ENCODE measurements at regions not wholly inside any gene's neighbourhood (a gene's known extent, or its start where the extent isn't known, plus 50 kb on each side); places are given as distances from the start of the nearest gene placed in this dataset.
A peak's percentile ranks its signal among the peaks of the same experiment; 100 is the strongest.
"Not testable (repeated sequence)": the region's sequence is repeated elsewhere in the genome, so short reads cannot be mapped to it uniquely, and the experiment has no call there.

DNA sequence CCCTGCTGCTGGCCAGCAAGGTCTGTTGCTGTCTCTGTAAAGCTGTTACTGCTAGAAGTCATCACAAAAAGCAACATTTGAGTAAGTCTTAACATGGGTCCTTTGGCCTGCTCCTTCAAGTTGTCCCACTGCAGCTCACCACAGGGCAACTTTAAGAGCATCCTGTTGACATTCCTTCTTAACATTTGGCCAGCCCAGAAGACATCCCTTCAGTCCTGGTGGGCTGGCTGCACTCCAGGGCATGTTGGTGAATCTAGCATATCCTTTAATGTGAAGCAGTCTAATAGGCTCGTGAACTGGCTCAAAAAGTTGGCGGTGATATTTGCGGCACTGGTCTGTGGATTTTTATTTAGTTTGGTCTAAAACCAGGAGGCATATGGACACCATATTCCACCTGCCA, 92.2 kb upstream of the MAML3 start:
- peak; percentile 42 for DNase-seq

DNA sequence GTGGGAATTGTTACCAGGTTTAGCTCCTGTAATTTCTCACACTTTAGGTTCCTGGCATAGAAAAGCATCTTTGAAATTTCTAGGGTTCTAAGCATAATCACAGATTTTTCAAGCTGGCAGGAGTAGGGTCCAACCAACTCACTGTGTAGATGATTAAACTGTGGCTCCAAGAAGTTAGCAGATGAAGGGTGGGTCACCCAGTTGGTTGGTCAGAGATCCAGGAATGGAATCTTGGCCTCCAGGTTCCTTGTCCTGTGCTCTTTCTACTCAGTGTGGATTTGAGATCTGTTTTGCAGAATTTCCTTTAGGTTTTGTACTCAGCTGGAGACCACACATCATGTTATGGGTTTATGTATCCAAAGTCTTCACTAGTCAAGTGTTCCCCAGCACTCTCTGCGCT, 90.3 kb upstream of the MAML3 start:
- DNase-seq = no peak

DNA sequence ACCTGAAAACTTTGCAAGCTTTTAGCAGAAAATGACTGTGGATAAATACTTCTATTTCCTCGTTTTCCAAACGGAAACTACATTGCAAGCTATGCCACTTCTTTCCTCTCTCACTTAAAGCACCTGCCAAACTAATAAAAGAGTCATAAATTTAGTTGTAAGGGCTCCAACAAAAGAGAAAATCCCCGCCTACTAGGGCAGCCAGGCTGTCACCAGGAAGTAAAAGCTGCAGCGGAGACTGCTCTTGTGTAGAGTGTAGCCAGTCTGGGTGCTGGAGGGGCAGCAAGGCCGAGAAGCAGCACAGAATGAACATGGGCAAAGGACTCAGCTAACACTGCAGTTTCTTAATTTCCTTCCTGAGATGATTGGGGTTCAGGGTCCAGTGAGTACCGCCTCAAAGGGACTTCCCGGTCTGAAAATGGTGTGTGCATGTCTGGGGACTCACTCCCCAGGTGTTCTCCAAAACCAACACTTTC, 89.3 kb upstream of the MAML3 start:
- DNase-seq = no peak

DNA sequence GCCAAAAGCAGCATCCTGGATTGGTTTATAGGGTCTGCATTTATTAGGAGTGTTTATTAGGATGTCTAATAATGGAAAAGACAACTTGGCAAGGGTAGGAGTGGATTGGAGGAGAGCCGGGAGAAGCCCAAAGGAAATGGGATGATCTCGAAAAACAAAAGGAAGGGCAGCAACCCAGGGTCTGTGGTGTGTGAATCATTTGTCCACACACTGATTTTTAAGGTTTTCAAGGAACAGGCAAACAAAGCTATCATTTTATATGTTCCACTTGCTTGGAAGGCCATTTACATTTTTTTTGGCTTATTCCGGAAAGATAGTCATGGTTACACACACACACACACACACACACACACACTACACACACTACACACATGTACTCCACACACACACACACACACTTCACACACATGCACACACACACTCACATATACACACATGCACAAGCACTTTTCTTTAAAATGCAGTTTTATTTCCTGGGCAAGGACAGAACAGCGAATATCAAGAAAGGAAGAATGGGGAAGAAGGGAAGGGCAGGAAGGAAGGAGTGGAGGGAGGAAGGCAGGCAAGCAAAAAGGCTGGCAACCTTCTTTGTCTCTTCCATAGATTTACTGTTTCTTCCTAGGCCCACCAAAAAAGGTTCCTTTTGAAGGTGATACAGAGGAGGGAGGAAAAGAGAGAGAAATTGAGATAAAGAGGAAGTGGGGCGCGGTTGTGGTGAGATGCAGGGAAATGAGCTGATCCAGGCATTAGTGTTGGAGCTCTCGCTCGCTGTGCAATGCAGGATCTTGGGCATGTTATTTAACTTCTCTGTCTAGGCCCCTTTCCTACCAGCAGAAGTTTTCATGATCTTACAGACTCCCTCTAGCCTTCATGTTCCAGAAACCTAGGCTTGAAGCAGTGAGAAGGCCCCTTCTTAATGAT, 88.6 kb upstream of the MAML3 start:
- DNase-seq = no peak

DNA sequence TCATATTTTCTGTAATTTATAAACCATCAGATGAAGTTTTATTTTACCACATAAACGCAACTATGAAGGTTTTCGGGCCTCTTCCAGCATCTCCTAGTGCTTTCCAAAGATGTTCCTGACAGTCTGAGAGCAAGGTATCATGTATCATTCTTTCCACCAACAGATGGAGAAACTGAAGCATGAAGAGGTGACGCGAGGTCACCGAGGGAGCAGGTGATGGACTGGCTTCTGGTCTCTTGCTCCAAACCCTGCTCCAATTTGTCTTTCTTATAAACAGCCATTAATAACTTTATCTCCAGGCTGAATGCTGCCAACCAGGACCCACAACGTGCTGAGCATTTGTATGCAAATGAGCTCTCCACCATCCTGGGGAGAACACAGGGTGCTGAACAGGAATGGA, 86.3 kb upstream of the MAML3 start:
- DNase-seq = no peak

DNA sequence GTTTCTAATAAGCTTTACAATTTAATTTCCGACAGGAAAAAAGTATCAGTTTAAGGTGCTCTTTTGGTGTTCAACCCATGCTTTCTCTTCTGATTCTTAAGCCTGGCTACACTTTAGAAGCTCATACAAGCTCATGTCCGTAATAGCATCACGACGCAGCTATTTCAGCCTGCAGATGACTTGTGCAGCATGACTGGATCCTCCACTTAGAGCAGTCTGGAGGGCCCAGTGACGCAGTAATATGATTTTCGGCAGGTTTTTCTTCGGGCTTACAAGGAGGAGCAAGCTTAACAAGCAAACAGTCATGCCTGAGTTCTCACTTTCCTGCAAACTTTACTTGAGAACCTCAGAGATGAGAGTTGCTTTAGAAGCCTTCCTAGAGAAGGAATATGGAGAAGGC, 85.3 kb upstream of the MAML3 start:
- DNase-seq = no peak

DNA sequence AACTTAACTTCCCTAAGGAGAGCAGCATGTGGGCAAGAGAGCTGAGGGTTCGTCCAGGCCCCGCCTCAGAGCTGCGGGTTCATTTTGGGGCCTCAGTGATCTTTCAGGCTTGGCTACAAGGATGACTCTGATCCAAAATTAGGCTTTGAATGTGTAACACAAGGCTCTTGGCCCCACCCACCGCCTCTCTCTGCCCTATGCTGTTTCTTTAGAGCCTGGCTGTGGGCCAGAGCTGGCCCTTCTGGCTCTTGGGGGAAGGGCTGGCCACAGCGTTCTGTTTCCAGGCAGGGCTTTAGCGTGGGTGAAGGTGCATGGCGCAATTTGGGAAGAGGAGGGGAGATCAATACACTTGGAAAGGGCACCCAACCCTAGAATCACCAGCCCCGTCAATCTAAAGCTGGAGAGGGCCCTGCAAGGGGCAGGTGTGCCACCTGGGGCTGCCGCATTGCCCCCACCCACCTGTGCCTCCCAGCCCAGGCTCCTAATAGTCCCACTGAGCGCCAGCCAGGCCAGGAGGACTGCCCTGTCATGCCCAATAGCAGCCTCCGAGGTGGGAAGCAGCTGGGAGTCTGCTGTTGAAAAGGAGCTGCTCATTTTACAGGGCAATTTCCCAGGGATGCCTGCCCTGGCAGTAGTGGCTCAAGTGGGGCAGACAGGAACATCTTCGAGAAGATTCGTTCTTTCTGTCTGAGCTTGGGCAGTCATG, 84.5 kb upstream of the MAML3 start:
- peak; percentile 84 for DNase-seq

DNA sequence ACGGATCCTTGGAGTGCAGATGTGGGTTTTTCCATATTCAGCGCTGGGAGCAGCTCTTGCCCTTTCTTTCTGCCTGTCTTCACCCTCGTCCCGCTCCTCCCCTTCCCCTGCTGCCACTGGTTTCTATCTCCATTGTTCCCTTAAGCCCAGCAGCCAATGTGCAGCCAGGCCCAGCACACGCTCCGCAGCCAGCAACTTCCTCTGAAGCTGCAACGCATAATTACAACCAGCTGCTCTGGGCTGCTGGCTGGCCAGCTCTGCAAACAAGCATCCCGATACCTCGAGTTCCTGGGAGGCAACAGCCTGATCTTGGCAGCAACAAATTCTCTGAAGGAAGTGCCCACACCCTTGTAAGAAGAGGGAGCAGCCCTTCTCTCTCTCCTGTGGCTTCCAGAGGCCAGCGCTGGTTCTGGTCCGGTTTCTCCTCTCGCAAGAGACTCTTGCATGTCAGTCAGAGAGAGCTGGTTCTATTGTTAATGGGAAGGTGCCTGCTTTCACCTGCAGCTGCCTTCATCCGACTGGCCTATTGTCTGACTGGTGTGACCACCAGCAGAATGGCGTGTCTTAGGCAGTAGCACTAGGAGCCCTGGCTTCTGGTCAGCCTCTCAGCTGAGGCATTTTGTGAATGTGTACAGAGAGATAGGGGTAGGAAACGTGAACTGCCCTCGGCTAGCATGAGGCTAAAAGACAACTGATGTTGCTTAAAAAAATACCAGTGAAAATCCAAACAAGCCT, 83.8 kb upstream of the MAML3 start:
- peak; percentile 97 for DNase-seq

DNA sequence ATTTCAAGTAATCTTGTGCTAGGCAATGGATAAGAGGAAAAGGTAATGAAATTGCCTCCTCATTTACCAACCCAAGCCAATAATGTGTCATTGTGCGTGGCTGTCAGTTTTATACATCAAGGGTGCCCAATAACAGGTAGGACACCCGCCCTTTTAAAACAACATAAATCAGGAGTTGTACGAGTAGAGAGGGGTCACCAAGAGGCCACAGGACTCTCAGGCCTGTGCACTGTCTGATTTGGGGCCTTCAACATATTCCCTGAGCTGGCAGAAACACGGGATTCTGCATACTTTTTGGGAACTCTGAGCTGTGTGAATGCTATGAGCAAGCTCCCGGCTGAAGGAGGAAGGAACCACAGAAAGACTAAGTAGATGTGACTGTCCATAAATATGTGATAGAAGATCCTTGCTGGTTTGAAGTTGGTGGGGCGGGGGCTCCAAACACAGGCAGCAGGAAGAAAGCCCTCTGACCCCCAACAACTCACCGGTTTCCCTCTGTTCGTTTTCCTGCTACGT, 82.7 kb upstream of the MAML3 start:
- peak; percentile 56 for DNase-seq

DNA sequence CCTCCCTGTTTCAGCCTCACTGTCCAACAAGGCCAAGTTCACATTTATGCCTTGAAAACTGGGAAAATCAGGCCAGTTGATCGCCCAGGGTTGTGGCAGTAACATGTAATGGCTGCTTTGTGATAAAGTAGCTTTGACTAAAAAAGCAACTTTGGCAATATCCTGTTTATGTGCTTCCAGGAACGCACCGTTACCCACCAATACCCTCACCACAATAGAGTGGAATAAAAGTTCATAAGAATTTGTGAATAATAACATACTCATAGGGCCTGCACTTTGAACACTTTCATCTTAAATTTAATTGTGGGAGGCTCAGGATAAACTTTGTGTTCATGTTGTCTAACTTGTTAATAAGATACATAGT, 80.7 kb upstream of the MAML3 start:
- no peak for DNase-seq

DNA sequence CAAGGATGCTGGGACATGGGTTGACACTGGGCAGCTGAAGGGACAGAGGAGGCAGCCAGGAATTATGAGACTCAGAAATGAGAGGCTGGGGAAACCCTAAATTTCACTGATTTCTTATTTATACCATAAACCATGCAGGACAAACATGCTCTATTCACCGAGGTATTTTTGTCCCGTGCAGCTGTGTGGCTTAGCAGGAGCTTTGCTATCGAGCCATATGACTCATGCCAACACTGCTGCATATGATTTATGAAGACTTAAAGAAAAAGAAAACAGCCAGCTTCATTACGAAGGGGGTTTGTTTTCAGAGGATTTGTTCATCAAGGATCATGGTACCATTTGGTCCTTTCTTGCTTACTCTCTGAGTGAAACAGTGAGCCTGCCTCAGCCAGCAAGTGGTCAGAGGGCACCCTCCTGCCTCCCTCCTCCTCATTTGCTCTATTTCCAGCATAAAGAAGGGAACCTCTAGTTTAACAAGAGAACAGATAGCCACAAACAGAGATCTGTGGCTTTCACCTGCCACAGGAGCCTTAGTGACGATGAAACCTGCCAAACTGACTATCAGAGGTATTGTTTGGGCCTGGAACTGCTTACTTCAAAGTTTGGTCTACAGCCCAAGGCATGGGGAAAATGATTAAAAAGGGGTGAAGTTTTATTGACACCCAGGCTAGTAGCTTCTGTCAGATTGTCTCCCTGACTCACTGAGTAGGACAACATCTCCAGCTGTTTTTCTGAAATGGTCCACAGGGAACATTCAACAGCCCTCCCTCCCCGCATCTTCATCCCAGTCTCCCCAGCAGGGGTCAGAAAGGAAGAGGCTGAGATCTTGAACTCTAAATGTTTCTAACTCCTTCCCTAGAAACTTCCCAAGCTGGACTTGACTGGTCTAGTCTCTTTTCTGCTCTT, 80.1 kb upstream of the MAML3 start:
- DNase-seq = peak; percentile 77

DNA sequence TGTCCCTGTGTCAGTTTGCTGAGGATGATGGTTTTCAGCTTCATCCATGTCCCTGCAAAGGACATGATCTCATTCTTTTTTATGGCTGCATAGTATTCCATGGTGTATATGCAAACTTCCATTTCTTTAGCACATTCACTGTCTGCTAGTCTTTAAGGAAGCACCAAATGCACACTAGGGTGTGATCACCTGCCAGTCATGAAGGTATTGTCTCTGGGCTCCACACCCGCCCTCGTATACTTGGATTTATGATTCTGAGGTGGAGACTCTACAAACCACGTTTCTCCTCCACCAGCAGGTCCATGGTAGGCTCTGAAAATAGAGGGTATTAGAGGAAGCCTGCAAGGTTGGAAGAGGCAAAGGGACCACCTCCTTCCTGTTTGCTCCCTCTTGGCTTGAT, 75.9 kb upstream of the MAML3 start:
- DNase-seq = no peak

DNA sequence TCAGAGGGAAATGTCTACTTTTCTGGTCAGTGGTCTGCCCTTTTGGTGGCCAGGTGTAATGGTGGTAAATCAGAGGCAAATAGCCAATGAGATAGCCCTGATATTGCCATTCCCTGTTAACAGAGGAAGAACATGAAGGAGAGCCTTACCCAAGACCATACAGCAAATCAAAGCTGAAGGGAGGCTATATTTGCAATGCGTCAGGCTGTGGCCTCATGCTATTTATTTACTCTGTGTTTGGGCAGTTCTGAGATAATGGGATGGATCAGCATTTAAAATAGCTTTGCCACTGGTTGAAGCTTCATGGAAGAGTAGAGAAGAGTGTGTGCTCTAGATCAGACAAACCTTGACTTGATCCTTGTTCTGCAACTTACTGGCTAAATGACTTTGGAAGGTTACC, 73.3 kb upstream of the MAML3 start:
- no peak for DNase-seq

DNA sequence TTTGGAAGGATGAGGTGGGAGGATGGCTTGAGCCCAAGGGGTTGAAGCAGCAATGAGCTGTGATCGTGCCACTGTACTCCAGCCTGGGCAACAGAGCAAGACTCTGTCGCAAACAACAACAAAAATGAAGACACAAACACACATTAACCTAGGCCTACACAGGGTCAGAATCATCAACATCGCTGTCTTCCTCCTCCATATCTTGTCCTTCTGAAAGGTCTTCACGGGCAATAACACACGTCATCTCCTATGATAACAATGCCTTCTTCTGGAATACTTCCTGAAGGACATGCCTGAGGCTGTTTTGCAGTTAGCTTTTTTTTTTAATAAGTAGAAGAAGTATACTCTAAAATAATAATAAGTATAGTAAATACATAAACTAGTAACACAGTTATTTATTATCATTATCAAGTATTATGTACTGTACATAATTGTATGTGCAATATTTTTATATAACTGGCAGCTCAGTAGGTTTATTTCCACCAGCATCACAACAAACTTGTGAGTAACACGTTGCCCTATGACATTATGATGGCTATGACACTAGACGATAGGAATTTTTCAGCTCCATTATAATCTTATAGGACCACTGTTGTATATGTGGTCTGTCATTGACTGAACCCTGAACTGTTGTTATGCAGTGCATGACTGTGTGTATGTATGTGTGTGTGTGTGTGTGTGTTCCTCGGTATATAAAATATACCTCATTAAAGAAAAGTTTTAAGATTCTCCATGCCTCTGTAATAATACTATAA, 69.2 kb upstream of the MAML3 start:
- DNase-seq = no peak

DNA sequence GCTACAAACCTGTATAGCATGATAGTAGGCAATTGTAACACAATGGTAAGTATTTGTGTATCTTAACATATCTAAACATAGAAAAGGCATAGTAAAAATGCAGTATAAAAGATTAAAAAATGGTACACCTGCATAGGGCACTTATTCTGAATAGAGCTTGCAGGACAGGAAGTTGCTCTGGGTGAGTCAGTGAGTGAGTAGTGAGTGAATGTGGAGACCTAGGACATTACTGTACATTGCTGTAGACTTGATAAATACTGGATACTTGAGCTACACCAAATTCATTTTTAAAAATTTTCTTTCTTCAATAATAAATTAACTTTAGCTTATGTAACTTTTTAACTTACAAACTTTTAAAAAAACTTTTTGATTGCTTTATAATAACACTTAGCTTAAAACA, 68.2 kb upstream of the MAML3 start:
- no peak for DNase-seq

DNA sequence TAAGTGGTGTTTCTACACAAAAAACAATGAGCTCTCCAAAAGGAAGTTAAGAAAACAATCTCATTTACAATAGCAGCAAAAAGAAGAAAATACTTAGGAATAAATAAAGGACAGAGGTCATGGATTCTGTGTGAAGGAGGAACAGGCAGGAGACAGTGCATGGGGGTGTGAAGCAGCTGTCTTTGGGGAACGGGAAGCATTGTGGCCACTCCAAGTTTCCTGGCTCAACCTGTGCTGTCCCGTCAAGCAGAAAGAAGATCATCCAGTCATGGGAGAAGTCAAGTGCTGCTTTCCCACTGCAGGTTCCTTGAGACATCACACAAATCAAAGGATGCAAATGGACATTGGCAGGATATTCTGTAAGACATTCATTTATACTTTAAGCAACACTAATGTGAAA, 66.1 kb upstream of the MAML3 start:
- no peak for DNase-seq

DNA sequence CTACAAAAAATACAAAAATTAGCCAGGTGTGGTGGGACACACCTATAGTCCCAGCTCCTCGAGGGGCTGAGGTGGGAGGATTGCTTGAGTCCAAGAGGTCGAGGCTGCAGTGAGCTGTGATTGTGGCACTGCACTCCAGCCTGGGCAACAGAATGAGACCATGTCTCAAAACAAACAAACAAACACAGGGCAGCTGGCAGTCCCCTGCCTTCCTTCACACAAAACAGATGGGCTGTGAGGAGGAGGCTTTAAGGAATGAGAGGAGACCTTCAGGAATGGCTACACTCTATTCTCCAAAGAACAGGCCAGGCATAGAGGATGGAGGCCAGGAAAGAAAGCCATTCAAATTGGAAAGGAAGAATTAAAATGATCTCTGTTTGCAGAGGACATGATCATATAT, 65.6 kb upstream of the MAML3 start:
- DNase-seq = no peak

DNA sequence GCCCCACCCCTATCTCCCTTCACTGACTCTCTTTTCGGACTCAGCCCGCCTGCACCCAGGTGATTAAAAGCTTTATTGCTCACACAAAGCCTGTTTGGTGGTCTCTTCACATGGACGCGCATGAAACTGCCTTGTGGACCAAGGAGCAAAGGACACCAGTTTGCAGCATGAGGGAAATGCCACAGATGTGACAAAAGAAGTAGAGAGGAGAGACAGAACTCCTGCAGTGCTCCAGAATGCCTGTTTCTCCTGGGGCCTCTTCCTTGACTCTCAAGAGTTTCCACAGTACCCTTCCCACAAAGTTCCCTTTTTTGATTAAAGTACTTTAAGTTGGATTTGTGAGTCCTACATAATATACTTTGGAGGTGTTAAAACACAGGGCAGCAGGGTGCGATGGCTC, 65.1 kb upstream of the MAML3 start:
- DNase-seq = not testable (repeated sequence)

DNA sequence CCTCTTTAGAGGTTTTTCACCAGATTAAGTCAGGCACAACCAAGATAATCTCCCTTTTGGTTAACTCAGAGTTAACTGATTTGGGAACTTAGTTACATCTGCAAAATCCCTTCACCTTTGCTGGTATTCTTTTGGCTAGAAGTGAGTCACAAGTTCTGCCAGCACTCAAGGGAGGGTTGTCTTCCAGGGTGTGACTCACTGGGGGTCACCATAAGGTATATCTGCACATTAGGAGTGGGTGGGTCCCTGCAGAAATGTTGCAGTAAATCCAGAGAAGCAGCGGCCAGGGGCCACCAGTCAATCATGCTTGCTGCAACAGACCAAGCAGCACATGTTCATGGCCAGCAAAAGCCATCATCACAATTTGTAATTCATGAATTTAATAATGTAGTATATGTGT, 59.8 kb upstream of the MAML3 start:
- no peak for DNase-seq

DNA sequence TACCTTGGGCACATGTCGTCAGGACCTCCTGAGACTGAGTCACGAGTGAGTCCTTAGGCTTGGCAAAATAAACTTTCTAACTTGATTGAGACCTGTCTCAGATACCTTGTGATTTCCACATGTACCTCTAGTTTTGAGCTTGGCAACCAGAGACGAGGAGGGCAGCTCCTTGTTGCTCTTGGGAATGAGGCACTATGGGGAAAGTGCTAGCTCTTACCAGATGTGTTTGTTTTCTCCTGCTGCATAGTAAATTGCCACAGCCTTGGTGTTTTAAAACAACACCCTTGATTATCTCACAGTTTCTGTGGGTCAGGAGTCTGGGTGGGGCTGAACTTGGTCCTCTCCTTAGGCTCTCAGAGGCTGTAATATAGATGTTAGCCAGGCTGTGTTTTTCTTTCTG, 59.1 kb upstream of the MAML3 start:
- no peak for DNase-seq

DNA sequence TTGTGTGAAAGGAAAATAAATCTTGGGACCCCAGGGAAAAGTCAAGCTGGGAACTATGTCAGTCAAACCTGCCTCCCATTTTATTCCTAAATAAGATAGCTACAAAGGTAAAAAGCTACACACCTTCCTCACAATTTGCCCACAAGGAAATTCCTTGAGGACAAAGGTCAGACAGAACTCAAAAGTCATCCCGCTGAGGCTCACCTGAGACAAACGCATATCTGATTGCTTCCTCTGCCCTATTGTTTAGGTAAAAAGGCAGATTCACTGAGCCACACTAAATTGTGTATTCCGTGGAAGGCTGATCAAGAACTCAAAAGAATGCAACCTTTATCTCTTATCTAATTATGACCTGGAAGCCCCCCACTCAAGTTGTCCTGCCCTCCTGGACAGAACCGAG, 58.7 kb upstream of the MAML3 start:
- no peak for DNase-seq

Data from fibroblast of skin of scalp (primary cell).